Activated CD8-positive, alpha-beta memory T cell treated with anti-CD3 and anti-CD28 coated beads, Interleukin-2, amount 50 U/mL, for 4 hours (primary cell): ENCODE measurements at regions not wholly inside any gene's neighbourhood (a gene's known extent, or its start where the extent isn't known, plus 50 kb on each side); places are given as distances from the start of the nearest gene placed in this dataset.
"Not testable (repeated sequence)": the region's sequence is repeated elsewhere in the genome, so short reads cannot be mapped to it uniquely, and the experiment has no call there.

Experiments
- DNase-seq: peaks from one replicate; pipeline ENCODE4 v3.0.0-alpha.2; 2020

GRCh38 chr7:25725451-25725850, 426.5 kb upstream of the NFE2L3 start:
- DNase-seq, result no peak

DNA sequence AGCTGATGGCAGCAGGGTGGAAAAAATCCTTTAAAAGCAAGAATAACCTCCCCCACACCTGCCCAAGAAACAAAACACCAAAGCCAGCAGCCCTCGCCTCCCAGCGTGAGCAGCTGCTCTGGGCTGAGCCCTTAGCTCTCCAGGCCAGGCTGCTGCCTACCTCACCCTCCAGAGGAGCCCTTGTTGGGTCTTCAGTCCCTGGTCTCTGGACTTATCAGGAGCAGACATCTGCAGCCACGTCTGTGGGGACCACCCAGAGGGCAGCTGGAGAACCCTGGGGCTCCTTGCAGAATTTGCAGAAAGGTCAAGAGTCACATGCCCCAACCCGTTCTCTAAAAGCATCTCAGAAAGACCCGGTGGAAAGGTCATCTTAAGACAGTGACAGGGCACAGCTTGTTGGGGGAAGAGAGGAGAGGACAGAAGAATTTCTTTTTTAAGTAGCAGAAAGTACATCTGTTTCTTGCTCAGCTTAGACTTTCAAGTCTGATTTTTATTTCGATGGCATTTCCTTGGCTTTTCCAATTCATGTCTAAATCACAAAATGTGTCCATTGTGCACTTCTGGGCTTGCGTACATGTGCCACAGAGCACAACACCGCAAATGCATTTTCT, 425.7 kb upstream of the NFE2L3 start:
- DNase-seq, result no peak

DNA sequence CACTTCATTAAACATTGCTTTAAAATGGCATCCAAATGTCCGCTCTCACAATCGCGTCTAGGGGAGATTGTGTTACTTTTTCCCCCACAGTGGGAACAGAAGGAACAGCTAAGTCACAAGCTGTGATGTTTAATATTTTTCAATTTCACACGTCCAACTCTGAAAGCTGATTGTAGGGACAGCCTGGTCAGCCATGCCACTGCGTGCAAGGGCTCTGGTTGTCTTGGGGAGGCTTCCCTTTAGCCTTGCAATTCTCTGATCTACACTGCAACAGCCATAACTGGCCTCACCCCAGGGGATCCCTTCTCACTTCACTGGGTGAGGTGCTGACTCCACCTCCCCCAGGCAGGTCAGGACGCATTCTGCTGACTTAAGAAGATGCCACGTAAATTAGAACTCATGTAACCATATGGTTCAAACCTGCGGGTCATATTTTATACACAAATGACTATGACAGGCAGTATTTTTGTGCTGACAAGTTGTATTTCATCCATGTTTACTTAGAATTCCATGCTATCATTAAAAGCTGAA, 425.2 kb upstream of the NFE2L3 start:
- no peak for DNase-seq

DNA sequence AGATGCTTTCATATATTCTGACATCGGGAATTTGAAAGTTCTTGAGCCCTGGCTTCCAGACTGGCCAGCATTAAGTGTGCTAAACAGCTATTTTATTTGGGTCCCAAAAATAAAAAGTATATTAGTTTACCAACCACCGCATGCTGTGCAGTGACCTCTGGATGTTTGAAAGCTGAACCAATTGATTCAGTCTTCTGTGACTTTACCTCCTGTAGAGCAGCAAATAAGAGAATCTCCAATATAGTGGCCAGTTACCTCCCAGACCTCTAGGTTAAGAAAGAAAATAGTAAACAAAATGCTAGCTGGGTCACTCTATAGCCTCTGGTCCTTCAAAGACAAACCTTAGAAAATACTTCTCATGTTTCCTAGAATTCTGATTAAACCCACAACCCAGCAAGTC, 424.6 kb upstream of the NFE2L3 start:
- DNase-seq, result no peak

DNA sequence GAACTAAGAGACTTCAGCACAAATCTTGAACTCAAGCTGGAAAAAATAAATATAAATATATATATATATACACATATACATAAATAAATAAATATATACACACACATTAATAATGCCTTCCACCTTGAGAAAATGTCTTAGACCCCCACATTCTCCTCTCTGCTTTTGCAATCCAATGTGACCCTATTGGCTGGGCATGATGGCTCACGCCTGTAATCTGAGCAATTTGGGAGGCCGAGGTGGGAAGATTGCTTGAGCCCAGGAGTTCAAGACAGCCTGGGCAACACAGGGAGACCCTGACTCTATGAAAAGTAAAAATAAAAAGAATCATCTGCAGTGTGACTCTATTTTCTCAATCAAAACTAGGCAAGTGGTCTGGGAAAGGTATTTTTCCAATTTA, 424.1 kb upstream of the NFE2L3 start:
- no peak for DNase-seq

GRCh38 chr7:25731068-25731845, 420.7 kb upstream of the NFE2L3 start:
- DNase-seq, result no peak

DNA sequence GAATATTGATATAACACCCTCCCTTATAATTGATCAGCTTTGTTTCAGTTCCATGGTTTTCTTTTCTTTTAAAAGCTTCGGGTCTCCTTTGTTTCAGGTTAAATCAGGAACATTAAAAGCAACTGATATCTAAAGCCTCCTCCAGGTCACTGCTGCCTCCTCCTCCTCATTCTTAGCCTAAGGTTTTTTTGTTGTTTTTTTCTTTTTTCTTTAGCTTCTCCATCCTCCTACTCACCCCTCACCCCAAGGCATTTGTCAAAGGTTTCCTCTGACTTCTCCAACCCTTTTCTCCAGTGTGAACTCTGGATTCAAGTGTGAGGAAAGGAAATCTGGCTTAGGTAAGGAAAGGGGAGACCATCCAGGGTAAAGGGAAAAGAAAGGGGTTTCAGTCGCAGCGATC, 420.2 kb upstream of the NFE2L3 start:
- no peak for DNase-seq

DNA sequence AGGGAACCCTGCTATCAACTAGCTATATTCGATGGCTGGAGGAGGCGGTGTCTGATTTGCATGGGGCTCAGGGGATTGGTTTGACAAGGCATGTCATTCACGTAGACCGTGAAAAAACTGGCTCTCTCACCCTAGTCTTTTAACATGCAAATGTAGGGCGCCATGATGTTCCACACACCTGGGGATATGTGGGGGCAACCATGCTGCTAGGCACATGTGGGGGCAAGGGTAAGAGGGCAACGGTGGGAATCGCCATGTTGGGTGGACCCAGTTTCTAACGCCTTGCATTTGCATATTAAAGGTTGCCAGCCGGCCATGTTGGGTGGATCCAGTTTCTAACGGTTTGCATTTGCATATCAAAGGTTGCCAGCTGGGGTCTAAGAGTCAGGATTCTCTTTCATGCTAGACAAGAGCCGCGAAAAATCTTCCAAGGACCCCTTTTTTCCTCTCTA, 419.2 kb upstream of the NFE2L3 start:
- no peak for DNase-seq

DNA sequence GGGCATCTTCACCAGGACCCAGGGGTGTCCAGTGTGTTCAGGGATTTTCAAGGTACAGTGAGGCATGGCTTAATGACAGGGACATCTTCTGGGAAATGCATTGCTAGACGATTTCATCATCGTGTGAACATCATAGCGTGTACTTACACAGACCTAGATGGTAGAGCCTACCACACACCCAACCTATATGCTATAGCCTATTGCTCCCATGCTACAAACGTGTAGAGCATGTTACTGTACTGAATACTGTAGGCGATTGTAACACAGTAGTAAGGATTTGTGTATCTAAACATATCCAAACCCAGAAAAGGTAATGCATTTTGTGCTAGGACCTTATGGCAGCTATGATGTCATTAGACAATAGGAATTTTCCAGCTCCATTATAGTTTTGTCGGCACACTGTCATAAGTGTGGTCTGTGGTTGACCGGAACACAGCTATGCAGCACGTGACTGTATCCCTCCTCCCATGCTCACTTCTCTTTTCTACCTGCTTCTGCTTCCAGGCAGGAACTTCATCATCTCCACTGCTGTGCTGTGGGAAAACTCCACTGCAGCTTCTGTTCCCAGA, 416.2 kb upstream of the NFE2L3 start:
- DNase-seq, result no peak

DNA sequence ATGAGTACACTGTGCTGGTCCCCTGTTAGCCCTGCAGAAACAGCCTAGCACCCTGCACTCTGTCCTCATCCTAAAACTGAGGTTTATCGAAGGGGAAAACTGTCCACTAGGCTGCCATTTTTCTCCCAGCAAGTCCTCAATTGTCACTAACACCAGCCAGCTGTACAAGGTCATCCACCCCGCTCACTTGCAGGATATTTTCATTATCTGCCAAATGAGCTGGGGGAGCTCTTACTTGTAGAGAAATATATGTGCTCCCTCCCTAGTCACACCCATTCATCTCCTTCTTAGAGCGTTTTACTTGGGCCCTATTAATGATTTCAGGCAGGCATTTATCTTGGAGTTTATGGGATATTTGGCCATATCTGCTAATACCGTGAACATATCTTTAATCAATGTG, 413.5 kb upstream of the NFE2L3 start:
- DNase-seq, result no peak

GRCh38 chr7:25739143-25739542, 412.9 kb upstream of the NFE2L3 start:
- DNase-seq, result no peak

- no peak for DNase-seq
Measured at GRCh38 chr7:25742316-25742715, 409.7 kb upstream of the NFE2L3 start.

GRCh38 chr7:25743670-25744451, 408.1 kb upstream of the NFE2L3 start:
- not testable (repeated sequence) for DNase-seq

- no peak for DNase-seq
Measured at GRCh38 chr7:25750744-25751508, 401.1 kb upstream of the NFE2L3 start.

DNA sequence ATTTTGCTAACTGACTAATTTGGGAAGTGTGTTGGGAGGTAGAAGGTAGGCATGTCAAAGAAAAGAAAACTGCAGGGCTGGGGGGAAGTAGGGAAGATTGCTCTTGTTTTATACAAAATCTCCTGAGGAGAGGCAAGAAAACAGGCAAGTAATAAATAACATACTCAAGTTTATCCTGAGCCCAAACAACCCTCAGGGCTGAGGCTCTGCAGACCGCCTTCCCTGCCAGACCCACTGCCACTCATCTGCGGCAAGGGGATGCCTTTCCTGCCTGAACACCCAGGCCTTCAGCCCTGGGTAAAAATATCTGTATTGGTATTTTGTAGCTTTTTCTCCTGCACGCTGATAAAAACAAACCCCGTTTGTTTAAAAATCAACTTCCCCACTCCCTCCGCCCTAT, 399.8 kb upstream of the NFE2L3 start:
- no peak for DNase-seq

GRCh38 chr7:25752967-25753791, 398.8 kb upstream of the NFE2L3 start:
- DNase-seq, result no peak

- DNase-seq, result no peak
Measured at GRCh38 chr7:25753837-25754236, 398.2 kb upstream of the NFE2L3 start.

DNA sequence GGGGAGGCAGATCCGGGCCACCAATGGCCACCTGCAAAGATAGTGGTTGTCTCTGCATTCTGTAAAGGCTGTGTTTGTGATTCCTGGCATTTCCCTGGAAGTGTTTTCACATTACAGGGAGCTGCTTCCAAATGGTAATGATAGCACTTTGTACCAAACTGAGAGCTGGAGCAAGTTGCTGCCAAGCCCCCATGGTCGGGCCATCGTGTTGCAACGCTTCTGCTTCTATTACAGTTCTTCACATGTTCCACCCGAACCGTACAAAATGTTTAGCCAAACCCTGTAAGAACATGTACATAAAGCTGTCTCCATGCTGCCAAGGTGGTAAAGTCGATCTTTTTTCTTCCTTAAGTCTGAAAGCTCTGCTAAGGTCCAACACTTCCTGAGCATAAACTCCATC, 397.7 kb upstream of the NFE2L3 start:
- DNase-seq, result no peak

DNA sequence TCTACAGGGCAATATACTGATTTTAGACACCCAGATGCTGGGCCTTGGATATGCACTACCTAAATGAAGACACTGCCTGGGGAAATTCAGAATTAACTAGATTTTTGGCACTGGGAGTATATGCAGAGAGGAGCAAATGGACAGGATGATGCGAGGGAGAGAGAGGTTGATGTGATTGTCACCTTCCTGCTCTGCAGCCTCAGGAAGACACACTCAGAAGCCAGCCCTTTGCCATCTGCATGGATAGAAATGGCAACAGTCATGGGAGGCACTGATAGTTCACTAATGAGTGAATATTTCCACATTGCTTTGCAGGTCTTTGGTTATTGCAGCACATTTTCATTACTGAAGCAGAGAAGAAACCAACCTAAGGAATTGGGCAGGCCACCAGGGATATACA, 397.2 kb upstream of the NFE2L3 start:
- no peak for DNase-seq

DNA sequence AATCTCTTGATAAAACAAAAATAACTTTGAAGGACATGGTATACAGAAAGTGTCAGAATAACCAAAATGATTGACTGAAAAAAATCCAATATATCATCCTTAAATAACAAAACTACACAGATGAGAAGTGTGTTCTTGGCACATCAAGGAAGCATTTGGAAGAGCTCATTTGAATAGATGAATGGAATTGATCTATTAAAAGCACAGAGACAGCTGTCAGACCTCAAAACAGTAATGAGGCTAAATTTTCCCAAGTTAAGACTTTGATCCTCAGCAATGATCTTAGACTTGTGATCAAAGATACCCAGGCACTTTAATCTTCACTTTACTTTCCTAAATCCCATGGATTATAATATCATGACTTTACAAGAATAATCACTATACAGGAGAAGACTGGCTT, 395.4 kb upstream of the NFE2L3 start:
- no peak for DNase-seq

- DNase-seq, result no peak
Measured at GRCh38 chr7:25758559-25758958, 393.4 kb upstream of the NFE2L3 start.

DNA sequence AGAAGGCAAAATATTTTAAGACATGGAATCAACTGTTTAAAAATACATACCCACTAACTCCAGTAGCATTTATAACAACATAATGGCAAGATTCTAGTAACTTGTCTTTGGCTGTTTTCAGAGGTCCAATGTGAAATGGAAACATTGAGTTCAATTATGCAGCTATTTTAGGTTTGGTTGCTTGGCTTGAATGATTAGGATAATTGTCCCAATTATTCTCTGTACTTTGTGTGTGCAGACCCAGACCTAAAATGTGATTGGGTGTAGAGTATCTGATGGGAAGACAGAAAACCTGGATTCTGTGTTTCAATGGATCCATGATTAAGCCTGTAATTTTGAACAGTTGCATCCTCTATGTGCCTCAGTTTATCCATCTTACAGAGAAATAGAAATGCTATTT, 392.7 kb upstream of the NFE2L3 start:
- DNase-seq, result no peak
